HG03139 (cell line): ENCODE measurements at regions not wholly inside any gene's neighbourhood (a gene's known extent, or its start where the extent isn't known, plus 50 kb on each side); places are given as distances from the start of the nearest gene placed in this dataset.

Source experiments
- ATAC-seq: cut with Tn5 transposase; IDR thresholded peaks from one replicate; pipeline ENCODE4 v1.9.1; 2021; ENCODE audit not compliant: unreplicated experiment

GRCh38 chr11:116194156-116194904 lies 578.5 kb downstream of the BUD13 start:
- ATAC-seq: no peak

- ATAC-seq: no peak
Measured at GRCh38 chr11:116193321-116194131, 579.3 kb downstream of the BUD13 start.

GRCh38 chr11:116192509-116193210 lies 580.1 kb downstream of the BUD13 start:
- ATAC-seq: no peak

GRCh38 chr11:116190861-116191260 lies 581.9 kb downstream of the BUD13 start:
- ATAC-seq: no peak

GRCh38 chr11:116189408-116190170 lies 583.2 kb downstream of the BUD13 start:
- no peak for ATAC-seq

- ATAC-seq: no peak
Measured at GRCh38 chr11:116188350-116188749, 584.4 kb downstream of the BUD13 start.

GRCh38 chr11:116187026-116187425 lies 585.8 kb downstream of the BUD13 start:
- no peak for ATAC-seq

GRCh38 chr11:116185551-116185950 lies 587.2 kb downstream of the BUD13 start:
- no peak for ATAC-seq

- ATAC-seq: no peak
Measured at GRCh38 chr11:116184763-116185162, 588.0 kb downstream of the BUD13 start.

GRCh38 chr11:116182356-116182966 lies 590.3 kb downstream of the BUD13 start:
- no peak for ATAC-seq

GRCh38 chr11:116180806-116181600 lies 591.8 kb downstream of the BUD13 start:
- no peak for ATAC-seq

GRCh38 chr11:116179401-116179800 lies 593.4 kb downstream of the BUD13 start:
- ATAC-seq: no peak

GRCh38 chr11:116177521-116178210 lies 595.1 kb downstream of the BUD13 start:
- no peak for ATAC-seq

GRCh38 chr11:116176484-116177005 lies 596.2 kb downstream of the BUD13 start:
- no peak for ATAC-seq

- ATAC-seq: no peak
Measured at GRCh38 chr11:116175707-116176106, 597.1 kb downstream of the BUD13 start.

GRCh38 chr11:116173941-116174911 lies 598.6 kb downstream of the BUD13 start:
- ATAC-seq: no peak

GRCh38 chr11:116173506-116173905 lies 599.3 kb downstream of the BUD13 start:
- ATAC-seq: no peak

- no peak for ATAC-seq
Measured at GRCh38 chr11:116172851-116173250, 599.9 kb downstream of the BUD13 start.
